OCI-LY1 (cell line): ENCODE measurements at regions not wholly inside any gene's neighbourhood (a gene's known extent, or its start where the extent isn't known, plus 50 kb on each side); places are given as distances from the start of the nearest gene placed in this dataset.

Experiments used
- H2AFZ ChIP-seq: fragments of 200-600 bp; sonication (generic), shearing (Covaris generic); 2 replicates; pipeline ENCODE4 v1.6.0; 2014; ENCODE audit warnings: antibody characterized with exemption, mild to moderate bottlenecking, low read length
- H3F3A ChIP-seq: fragments of 200-600 bp; sonication (generic), shearing (Covaris generic); 2 replicates; pipeline ENCODE4 v1.6.0; 2014; ENCODE audit warnings: mild to moderate bottlenecking, antibody characterized with exemption, low read length, moderate library complexity; ENCODE audit not compliant: insufficient read depth
- H3K27ac ChIP-seq: fragments of 200-600 bp; sonication (generic); 2 replicates; pipeline ENCODE4 v1.5.1; 2014; ENCODE audit warnings: low read length, mixed run types, mild to moderate bottlenecking, low read depth; ENCODE audit not compliant: poor library complexity, severe bottlenecking
- H3K27me3 ChIP-seq: fragments of 200-600 bp; sonication (generic); 2 replicates; pipeline ENCODE4 v1.6.0; 2014; ENCODE audit warnings: antibody characterized with exemption, mild to moderate bottlenecking, low read length, moderate library complexity; ENCODE audit not compliant: insufficient read depth
- H3K36me3 ChIP-seq: fragments of 200-600 bp; sonication (generic); 2 replicates; pipeline ENCODE4 v1.6.1; 2014; ENCODE audit warnings: mild to moderate bottlenecking, antibody characterized with exemption, low read length, moderate library complexity, mixed read lengths; ENCODE audit not compliant: insufficient read depth
- H3K4me1 ChIP-seq: fragments of 200-600 bp; sonication (generic); 2 replicates; pipeline ENCODE4 v1.5.1; 2014; ENCODE audit warnings: mild to moderate bottlenecking, low read length, moderate library complexity; ENCODE audit not compliant: insufficient read depth, severe bottlenecking
- H3K4me2 ChIP-seq: fragments of 200-600 bp; sonication (generic), shearing (Covaris generic); 2 replicates; pipeline ENCODE4 v1.6.1; 2014; ENCODE audit warnings: low read length
- H3K4me3 ChIP-seq: fragments of 200-600 bp; sonication (generic); 2 replicates; pipeline ENCODE4 v1.5.1; 2014; ENCODE audit warnings: low read length, low read depth, mild to moderate bottlenecking, mixed read lengths; ENCODE audit not compliant: poor library complexity, severe bottlenecking
- H3K79me2 ChIP-seq: fragments of 200-600 bp; shearing (Covaris generic); 2 replicates; pipeline ENCODE4 v1.6.1; 2016; ENCODE audit warnings: mixed run types, low read length, mixed read lengths; ENCODE audit not compliant: insufficient read depth
- H3K9ac ChIP-seq: fragments of 200-600 bp; sonication (generic), shearing (Covaris generic); 2 replicates; pipeline ENCODE4 v1.6.1; 2014; ENCODE audit warnings: mild to moderate bottlenecking, low read length, mixed read lengths
- H3K9me2 ChIP-seq: fragments of 200-600 bp; sonication (generic), shearing (Covaris generic); 2 replicates; pipeline ENCODE4 v1.6.1; 2014; ENCODE audit warnings: low read depth, mild to moderate bottlenecking, low read length, mixed read lengths
- H3K9me3 ChIP-seq: fragments of 200-600 bp; shearing (Covaris generic); 2 replicates; pipeline ENCODE4 v1.6.1; 2014; ENCODE audit warnings: low read length, mixed read lengths
- H4K20me1 ChIP-seq: fragments of 200-600 bp; sonication (generic), shearing (Covaris generic); 2 replicates; pipeline ENCODE4 v1.6.0; 2016; ENCODE audit warnings: mild to moderate bottlenecking, low read length; ENCODE audit not compliant: insufficient read depth
- EZH2 ChIP-seq: fragments of 200-600 bp; sonication (generic), shearing (Covaris generic); IDR thresholded peaks from 2 replicates; pipeline ENCODE4 v1.8.0; 2017; ENCODE audit warnings: borderline replicate concordance, mixed run types, mild to moderate bottlenecking, antibody characterized with exemption, low read length, moderate library complexity, mixed read lengths
- TF ChIP-seq, protein P1 (sequence below): fragments of 200-600 bp; sonication (generic), shearing (Covaris generic); IDR thresholded peaks from 2 replicates; pipeline ENCODE4 v1.5.1; 2017; ENCODE audit warnings: mild to moderate bottlenecking, antibody characterized with exemption, low read length, moderate library complexity, mixed read lengths

DNA sequence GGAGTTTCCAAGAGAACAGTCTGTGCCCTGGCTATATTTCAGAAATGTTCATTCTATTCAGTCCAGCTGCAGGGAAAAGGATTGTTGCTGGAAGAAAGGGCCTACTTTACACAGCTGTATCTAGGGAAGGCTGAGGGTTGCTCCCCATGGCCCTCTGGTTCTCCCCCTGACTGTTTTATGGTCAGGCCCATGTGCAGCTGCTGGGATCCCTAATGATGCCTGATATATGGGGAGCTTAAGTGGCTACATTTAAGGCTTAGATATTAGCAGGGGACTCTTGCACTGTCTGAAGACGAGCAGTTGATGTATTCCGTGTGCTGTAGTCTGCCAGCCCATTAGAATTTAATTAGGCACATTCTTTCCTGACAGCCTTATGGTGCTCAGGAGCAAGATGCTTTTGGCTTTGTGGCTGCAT, 72.0 kb downstream of the FAM43A start:
- no peak overlapping the region for H3K27ac ChIP-seq
- no peaks in the 10 kb centered on the region for H3K9me3 ChIP-seq
- TF ChIP-seq, protein P1, sequence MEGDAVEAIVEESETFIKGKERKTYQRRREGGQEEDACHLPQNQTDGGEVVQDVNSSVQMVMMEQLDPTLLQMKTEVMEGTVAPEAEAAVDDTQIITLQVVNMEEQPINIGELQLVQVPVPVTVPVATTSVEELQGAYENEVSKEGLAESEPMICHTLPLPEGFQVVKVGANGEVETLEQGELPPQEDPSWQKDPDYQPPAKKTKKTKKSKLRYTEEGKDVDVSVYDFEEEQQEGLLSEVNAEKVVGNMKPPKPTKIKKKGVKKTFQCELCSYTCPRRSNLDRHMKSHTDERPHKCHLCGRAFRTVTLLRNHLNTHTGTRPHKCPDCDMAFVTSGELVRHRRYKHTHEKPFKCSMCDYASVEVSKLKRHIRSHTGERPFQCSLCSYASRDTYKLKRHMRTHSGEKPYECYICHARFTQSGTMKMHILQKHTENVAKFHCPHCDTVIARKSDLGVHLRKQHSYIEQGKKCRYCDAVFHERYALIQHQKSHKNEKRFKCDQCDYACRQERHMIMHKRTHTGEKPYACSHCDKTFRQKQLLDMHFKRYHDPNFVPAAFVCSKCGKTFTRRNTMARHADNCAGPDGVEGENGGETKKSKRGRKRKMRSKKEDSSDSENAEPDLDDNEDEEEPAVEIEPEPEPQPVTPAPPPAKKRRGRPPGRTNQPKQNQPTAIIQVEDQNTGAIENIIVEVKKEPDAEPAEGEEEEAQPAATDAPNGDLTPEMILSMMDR = no peak
- no peak for TF ChIP-seq EZH2
- no peaks in the 10 kb centered on the region for H3K79me2 ChIP-seq
- H2AFZ ChIP-seq = no peak overlapping the region
- no peak overlapping the region for H3K4me3 ChIP-seq
- no peaks in the 10 kb centered on the region for H3K36me3 ChIP-seq
- H3K27me3 ChIP-seq = peaks cover 14% of the 10 kb centered on the region; the same call in 1 of the 2 replicates
- H3K9ac ChIP-seq = no peak overlapping the region
- no peaks in the 10 kb centered on the region for H3K9me2 ChIP-seq
- H3F3A ChIP-seq = no peaks in the 10 kb centered on the region
- no peaks in the 10 kb centered on the region for H3K4me1 ChIP-seq
- no peak overlapping the region for H3K4me2 ChIP-seq
- H4K20me1 ChIP-seq = no peaks in the 10 kb centered on the region

DNA sequence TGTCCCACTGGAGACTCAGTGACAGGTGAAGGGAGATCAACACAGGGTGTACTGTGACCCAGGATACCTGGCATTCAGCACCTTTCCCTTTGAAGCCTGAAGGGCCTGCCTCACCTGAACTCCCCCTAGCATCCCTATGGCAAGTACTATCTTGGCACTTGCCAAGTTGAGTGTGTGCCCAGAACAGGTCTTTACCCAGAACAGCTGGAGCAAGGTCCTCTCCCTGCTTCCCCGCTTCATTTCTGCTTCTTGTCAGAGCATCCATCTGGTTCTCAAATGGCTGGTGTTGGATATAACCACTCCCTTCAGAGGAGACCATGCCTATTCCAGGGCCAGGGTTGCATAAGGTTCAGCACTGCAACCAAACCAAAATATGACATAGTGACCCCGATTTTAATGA, 73.0 kb downstream of the FAM43A start:
- no peak overlapping the region for H3K9ac ChIP-seq
- no peak overlapping the region for H3K4me2 ChIP-seq
- H3K27me3 ChIP-seq = peaks cover 17% of the 10 kb centered on the region; the same call in 1 of the 2 replicates
- no peaks in the 10 kb centered on the region for H3K36me3 ChIP-seq
- H3K27ac ChIP-seq = no peak overlapping the region
- H3K79me2 ChIP-seq = no peaks in the 10 kb centered on the region
- no peak for TF ChIP-seq EZH2
- TF ChIP-seq, protein P1 = no peak
- H3K9me2 ChIP-seq = no peaks in the 10 kb centered on the region
- no peaks in the 10 kb centered on the region for H3K4me1 ChIP-seq
- no peaks in the 10 kb centered on the region for H3K9me3 ChIP-seq
- H2AFZ ChIP-seq = no peak overlapping the region
- H3F3A ChIP-seq = no peaks in the 10 kb centered on the region
- H3K4me3 ChIP-seq = no peak overlapping the region
- H4K20me1 ChIP-seq = no peaks in the 10 kb centered on the region

DNA sequence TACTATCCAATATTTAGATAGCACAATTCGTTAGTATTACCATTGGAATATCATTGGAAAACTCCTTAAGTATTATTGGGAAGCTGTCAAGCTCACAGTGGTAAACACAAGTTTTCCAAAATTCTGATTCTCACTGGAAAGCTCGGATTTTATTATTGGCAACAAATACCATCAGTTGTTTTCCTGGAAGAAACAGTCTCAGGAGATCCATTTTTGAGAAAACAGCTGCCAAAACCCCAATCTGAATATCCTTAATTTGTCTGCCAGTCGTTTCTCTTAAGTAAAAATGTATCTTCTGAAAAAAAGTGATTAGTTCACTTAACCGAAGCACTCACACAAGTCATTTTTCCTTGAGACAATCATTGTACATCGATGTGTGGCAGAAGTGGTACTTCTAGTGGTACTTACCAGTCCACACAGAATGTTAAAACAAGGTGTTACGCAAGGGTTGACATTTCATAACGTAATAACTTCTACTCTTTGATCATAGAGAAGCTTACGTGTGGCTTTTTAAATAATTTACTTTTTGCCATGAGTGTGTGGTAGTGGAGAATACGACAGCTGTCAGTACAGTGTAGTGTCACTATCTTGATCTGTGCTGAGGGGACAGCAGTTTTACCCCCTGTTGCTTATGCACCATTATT, 74.9 kb downstream of the FAM43A start:
- Histone ChIP-seq H2AFZ (no peak overlapping the region), H3K9me2 (no peaks in the 10 kb centered on the region), H3K79me2 (no peaks in the 10 kb centered on the region), H3K27ac (no peak overlapping the region), H3K27me3 (peaks cover 17% of the 10 kb centered on the region; the same call in 1 of the 2 replicates), H3K4me3 (no peak overlapping the region), H3K9ac (no peak overlapping the region), H3K4me1 (no peaks in the 10 kb centered on the region), H3F3A (no peaks in the 10 kb centered on the region), H3K9me3 (no peaks in the 10 kb centered on the region), H3K4me2 (no peak overlapping the region), H3K36me3 (no peaks in the 10 kb centered on the region), H4K20me1 (no peaks in the 10 kb centered on the region)
- TF ChIP-seq EZH2 = no peak
- TF ChIP-seq, protein P1 = no peak
